ENCODE measurements at regions not wholly inside any gene's neighbourhood (a gene's known extent, or its start where the extent isn't known, plus 50 kb on each side); places are given as distances from the start of the nearest gene placed in this dataset.

GRCh38 chr14:31966896-31967668 is 110.0 kb upstream of the ARHGAP5 start:
- ATAC-seq (no peak), DNase-seq (no peak)
- Mint-ChIP-seq H3K27ac (no peak overlapping the region), H3K4me1 (peaks cover 0 to 38% (median 17%) of the 10 kb centered on the region in 7 donors), H3K27me3 (no peaks in the 10 kb centered on the region), H3K9me3 (peaks cover 0 to 18% (median 0%) of the 10 kb centered on the region in 11 donors), H3K4me3 (no peak overlapping the region), H3K36me3 (no peaks in the 10 kb centered on the region)
- no peak overlapping the region for H3K27ac ChIP-seq (ENCODE audit: low read depth, low read length)
- no peak overlapping the region for H3K4me3 ChIP-seq (ENCODE audit: low read length)
- no peaks in the 10 kb centered on the region for H3K27me3 ChIP-seq (ENCODE audit: control insufficient read depth in 2 of 2, insufficient read depth in 2 of 2, low read length in 2 of 2)
- no peaks in the 10 kb centered on the region for H3K4me1 ChIP-seq (ENCODE audit: control insufficient read depth in 2 of 2, insufficient read depth in 2 of 2, low read length in 2 of 2)
- ChIA-PET CTCF (no interaction called here), POLR2A (no interaction called here)
- intact Hi-C loops (cut with micrococcal nuclease), result no loop called here
- H3K9me3 ChIP-seq (ENCODE audit: control insufficient read depth in 2 of 3, low read length in 3 of 3), result no peaks in the 10 kb centered on the region
- H3K36me3 ChIP-seq (ENCODE audit: control insufficient read depth in 2 of 3, insufficient read depth in 3 of 3, low read length in 3 of 3), result no peaks in the 10 kb centered on the region

- no peak overlapping the region for H3K4me3 ChIP-seq (ENCODE audit: low read length)
- Mint-ChIP-seq H3K4me1 (peaks cover 0 to 38% (median 17%) of the 10 kb centered on the region in 7 donors), H3K36me3 (no peaks in the 10 kb centered on the region), H3K9me3 (peaks cover 0 to 18% (median 0%) of the 10 kb centered on the region in 11 donors), H3K27ac (no peak overlapping the region), H3K27me3 (no peaks in the 10 kb centered on the region), H3K4me3 (no peak overlapping the region)
- no peaks in the 10 kb centered on the region for H3K27me3 ChIP-seq (ENCODE audit: control insufficient read depth in 2 of 2, insufficient read depth in 2 of 2, low read length in 2 of 2)
- DNase-seq (no peak), ATAC-seq (no peak)
- no peaks in the 10 kb centered on the region for H3K9me3 ChIP-seq (ENCODE audit: control insufficient read depth in 2 of 3, low read length in 3 of 3)
- no peak overlapping the region for H3K27ac ChIP-seq (ENCODE audit: low read depth, low read length)
- H3K4me1 ChIP-seq (ENCODE audit: control insufficient read depth in 2 of 2, insufficient read depth in 2 of 2, low read length in 2 of 2), result no peaks in the 10 kb centered on the region
- intact Hi-C loops (cut with micrococcal nuclease), result no loop called here
- CTCF ChIA-PET, result no interaction called here
- POLR2A ChIA-PET, result no interaction called here
- no peaks in the 10 kb centered on the region for H3K36me3 ChIP-seq (ENCODE audit: control insufficient read depth in 2 of 3, insufficient read depth in 3 of 3, low read length in 3 of 3)
Observed at GRCh38 chr14:31967669-31967975, 109.5 kb upstream of the ARHGAP5 start.

- Mint-ChIP-seq H3K4me1 (peaks cover 0 to 38% (median 17%) of the 10 kb centered on the region in 7 donors), H3K9me3 (peaks cover 0 to 18% (median 0%) of the 10 kb centered on the region in 11 donors), H3K27me3 (no peaks in the 10 kb centered on the region), H3K27ac (no peak overlapping the region), H3K36me3 (no peaks in the 10 kb centered on the region), H3K4me3 (no peak overlapping the region)
- Histone ChIP-seq H3K36me3 (ENCODE audit: control insufficient read depth in 2 of 3, insufficient read depth in 3 of 3, low read length in 3 of 3) (no peaks in the 10 kb centered on the region), H3K4me1 (ENCODE audit: control insufficient read depth in 2 of 2, insufficient read depth in 2 of 2, low read length in 2 of 2) (no peaks in the 10 kb centered on the region), H3K9me3 (ENCODE audit: control insufficient read depth in 2 of 3, low read length in 3 of 3) (no peaks in the 10 kb centered on the region), H3K4me3 (ENCODE audit: low read length) (no peak overlapping the region), H3K27me3 (ENCODE audit: control insufficient read depth in 2 of 2, insufficient read depth in 2 of 2, low read length in 2 of 2) (no peaks in the 10 kb centered on the region), H3K27ac (ENCODE audit: low read depth, low read length) (no peak overlapping the region)
- POLR2A ChIA-PET, result no interaction called here
- intact Hi-C loops (cut with micrococcal nuclease), result no loop called here
- DNase-seq (no peak), ATAC-seq (no peak)
- CTCF ChIA-PET, result no interaction called here
Observed at GRCh38 chr14:31968107-31968810, 108.8 kb upstream of the ARHGAP5 start.

- Mint-ChIP-seq H3K9me3 (peaks cover 0 to 18% (median 0%) of the 10 kb centered on the region in 11 donors), H3K4me1 (peaks cover 0 to 38% (median 17%) of the 10 kb centered on the region in 7 donors), H3K27ac (peak overlapping the region in 2 of 9 donors; percentile 25 to 56), H3K36me3 (no peaks in the 10 kb centered on the region), H3K4me3 (no peak overlapping the region), H3K27me3 (no peaks in the 10 kb centered on the region)
- Histone ChIP-seq H3K4me3 (ENCODE audit: low read length) (no peak overlapping the region), H3K27ac (ENCODE audit: low read depth, low read length) (no peak overlapping the region), H3K4me1 (ENCODE audit: control insufficient read depth in 2 of 2, insufficient read depth in 2 of 2, low read length in 2 of 2) (no peaks in the 10 kb centered on the region), H3K27me3 (ENCODE audit: control insufficient read depth in 2 of 2, insufficient read depth in 2 of 2, low read length in 2 of 2) (no peaks in the 10 kb centered on the region), H3K36me3 (ENCODE audit: control insufficient read depth in 2 of 3, insufficient read depth in 3 of 3, low read length in 3 of 3) (no peaks in the 10 kb centered on the region), H3K9me3 (ENCODE audit: control insufficient read depth in 2 of 3, low read length in 3 of 3) (peaks cover 0 to 5% (median 0%) of the 10 kb centered on the region in 3 experiments)
- POLR2A ChIA-PET, result no interaction called here
- DNase-seq, result peak in 1 of 9 donors; percentile 8
- intact Hi-C loops (cut with micrococcal nuclease), result no loop called here
- ATAC-seq, result no peak
- CTCF ChIA-PET, result no interaction called here
Observed at GRCh38 chr14:31968956-31969698, 108.0 kb upstream of the ARHGAP5 start.

GRCh38 chr14:31969699-31970240 is 107.3 kb upstream of the ARHGAP5 start:
- Histone ChIP-seq H3K36me3 (ENCODE audit: control insufficient read depth in 2 of 3, insufficient read depth in 3 of 3, low read length in 3 of 3) (no peaks in the 10 kb centered on the region), H3K4me3 (ENCODE audit: low read length) (no peak overlapping the region), H3K9me3 (ENCODE audit: control insufficient read depth in 2 of 3, low read length in 3 of 3) (peaks cover 0 to 11% (median 0%) of the 10 kb centered on the region in 3 experiments), H3K27me3 (ENCODE audit: control insufficient read depth in 2 of 2, insufficient read depth in 2 of 2, low read length in 2 of 2) (no peaks in the 10 kb centered on the region), H3K27ac (ENCODE audit: low read depth, low read length) (no peak overlapping the region), H3K4me1 (ENCODE audit: control insufficient read depth in 2 of 2, insufficient read depth in 2 of 2, low read length in 2 of 2) (no peaks in the 10 kb centered on the region)
- intact Hi-C loops (cut with micrococcal nuclease), result no loop called here
- ATAC-seq (no peak), DNase-seq (no peak)
- H3K36me3 Mint-ChIP-seq, result no peaks in the 10 kb centered on the region
- H3K4me3 Mint-ChIP-seq, result no peak overlapping the region
- ChIA-PET CTCF (no interaction called here), POLR2A (no interaction called here)
- peaks cover 0 to 38% (median 17%) of the 10 kb centered on the region in 7 donors for H3K4me1 Mint-ChIP-seq
- H3K9me3 Mint-ChIP-seq, result peaks cover 0 to 19% (median 0%) of the 10 kb centered on the region in 11 donors
- H3K27me3 Mint-ChIP-seq, result no peaks in the 10 kb centered on the region
- peak overlapping the region in 1 of 9 donors; percentile 44 for H3K27ac Mint-ChIP-seq

- peaks cover 0 to 21% (median 1%) of the 10 kb centered on the region in 11 donors for H3K9me3 Mint-ChIP-seq
- ATAC-seq (no peak), DNase-seq (no peak)
- no peaks in the 10 kb centered on the region for H3K27me3 ChIP-seq (ENCODE audit: control insufficient read depth in 2 of 2, insufficient read depth in 2 of 2, low read length in 2 of 2)
- POLR2A ChIA-PET, result no interaction called here
- CTCF ChIA-PET, result no interaction called here
- no peak overlapping the region for H3K27ac ChIP-seq (ENCODE audit: low read depth, low read length)
- peaks cover 0 to 30% (median 15%) of the 10 kb centered on the region in 7 donors for H3K4me1 Mint-ChIP-seq
- no peaks in the 10 kb centered on the region for H3K27me3 Mint-ChIP-seq
- no peaks in the 10 kb centered on the region for H3K36me3 Mint-ChIP-seq
- no peak overlapping the region for H3K4me3 Mint-ChIP-seq
- intact Hi-C loops (cut with micrococcal nuclease), result no loop called here
- H3K36me3 ChIP-seq (ENCODE audit: control insufficient read depth in 2 of 3, insufficient read depth in 3 of 3, low read length in 3 of 3), result no peaks in the 10 kb centered on the region
- H3K9me3 ChIP-seq (ENCODE audit: control insufficient read depth in 2 of 3, low read length in 3 of 3), result peaks cover 0 to 11% (median 0%) of the 10 kb centered on the region in 3 experiments
- no peaks in the 10 kb centered on the region for H3K4me1 ChIP-seq (ENCODE audit: control insufficient read depth in 2 of 2, insufficient read depth in 2 of 2, low read length in 2 of 2)
- H3K4me3 ChIP-seq (ENCODE audit: low read length), result no peak overlapping the region
- H3K27ac Mint-ChIP-seq, result no peak overlapping the region
Observed at GRCh38 chr14:31970744-31971143, 106.4 kb upstream of the ARHGAP5 start.
